ENCODE measurements at regions not wholly inside any gene's neighbourhood (a gene's known extent, or its start where the extent isn't known, plus 50 kb on each side); places are given as distances from the start of the nearest gene placed in this dataset.

- TF ChIP-seq CTCF (conservative IDR thresholded peaks at IDR 0.05) = no peak
- TF ChIP-seq EZH2 (IDR thresholded peaks at IDR 0.05; ENCODE audit: low read depth) = no peak
Measured at GRCh38 chr13:22061371-22061805, 390.5 kb downstream of the FGF9 start.
